Neural cell (in vitro differentiated cells): ENCODE measurements at regions not wholly inside any gene's neighbourhood (a gene's known extent, or its start where the extent isn't known, plus 50 kb on each side); places are given as distances from the start of the nearest gene placed in this dataset.

Source experiments
- H2AFZ ChIP-seq: fragments of 200-600, 300-800 bp; sonication (generic), shearing (Covaris generic); 2 replicates; pipeline ENCODE4 v1.6.0; 2014; ENCODE audit warnings: low read depth, mild to moderate bottlenecking, antibody characterized with exemption, low read length, moderate library complexity
- H3F3A ChIP-seq: fragments of 200-600 bp; shearing (Covaris generic); 2 replicates; pipeline ENCODE4 v1.6.1; 2016; ENCODE audit warnings: mild to moderate bottlenecking, moderate library complexity, mixed read lengths, antibody characterized with exemption, low read length; ENCODE audit not compliant: insufficient read depth, poor library complexity, severe bottlenecking
- H3K27ac ChIP-seq: fragments of 200-600, 300-800 bp; sonication (generic), shearing (Covaris generic); 2 replicates; pipeline ENCODE4 v1.5.1; 2014; ENCODE audit warnings: mild to moderate bottlenecking, low read length, moderate library complexity
- H3K27me3 ChIP-seq: fragments of 300-800, 200-600 bp; sonication (generic), shearing (Covaris generic); 2 replicates; pipeline ENCODE4 v1.6.0; 2014; ENCODE audit warnings: mild to moderate bottlenecking, low read depth, low read length, moderate library complexity; ENCODE audit not compliant: insufficient read depth
- H3K36me3 ChIP-seq: fragments of 300-800, 200-600 bp; sonication (generic), shearing (Covaris generic); 2 replicates; pipeline ENCODE4 v1.5.1; 2014; ENCODE audit warnings: mild to moderate bottlenecking, antibody characterized with exemption, low read length, moderate library complexity; ENCODE audit not compliant: insufficient read depth
- H3K4me2 ChIP-seq: fragments of 300-800, 200-600 bp; sonication (generic), shearing (Covaris generic); 2 replicates; pipeline ENCODE4 v1.6.0; 2014; ENCODE audit warnings: mild to moderate bottlenecking, low read length
- H3K4me3 ChIP-seq: fragments of 300-800, 200-600 bp; sonication (generic), shearing (Covaris generic); 2 replicates; pipeline ENCODE4 v1.5.1; 2014; ENCODE audit warnings: mild to moderate bottlenecking, low read length, moderate library complexity
- H3K79me2 ChIP-seq: fragments of 200-600 bp; shearing (Covaris generic); replicated peaks from 2 replicates; pipeline ENCODE4 v1.6.0; 2014; ENCODE audit warnings: mild to moderate bottlenecking, low read length, moderate library complexity; ENCODE audit not compliant: insufficient read depth
- H3K9ac ChIP-seq: fragments of 300-800, 200-600 bp; sonication (generic), shearing (Covaris generic); 2 replicates; pipeline ENCODE4 v1.6.1; 2016; ENCODE audit warnings: mild to moderate bottlenecking, low read length, mixed read lengths
- H3K9me2 ChIP-seq: fragments of 200-600 bp; shearing (Covaris generic); 2 replicates; pipeline ENCODE4 v1.6.1; 2016; ENCODE audit warnings: mild to moderate bottlenecking, low read length, mixed read lengths; ENCODE audit not compliant: insufficient read depth
- H3K9me3 ChIP-seq: fragments of 200-600, 300-800 bp; sonication (generic), shearing (Covaris generic); 2 replicates; pipeline ENCODE4 v1.6.1; 2016; ENCODE audit warnings: mild to moderate bottlenecking, mixed run types, low read length, moderate library complexity, mixed read lengths
- H4K20me1 ChIP-seq: fragments of 200-600 bp; shearing (Covaris generic); 2 replicates; pipeline ENCODE4 v1.6.1; 2016; ENCODE audit warnings: mild to moderate bottlenecking, mixed run types; ENCODE audit not compliant: insufficient read depth
- EP300 ChIP-seq: fragments of 450-650 bp; conservative IDR thresholded peaks from 2 replicates; pipeline ENCODE4 v1.6.1; 2014; ENCODE audit warnings: antibody characterized with exemption, mild to moderate bottlenecking, moderate library complexity; ENCODE audit not compliant: poor library complexity, severe bottlenecking
- EZH2 ChIP-seq: fragments of 200-600, 300-800 bp; shearing (Covaris generic), sonication (generic); IDR thresholded peaks from 2 replicates; pipeline ENCODE4 v1.6.1; 2014; ENCODE audit warnings: antibody characterized with exemption, low read length, borderline replicate concordance, mild to moderate bottlenecking; ENCODE audit not compliant: insufficient read depth, poor library complexity, severe bottlenecking
- MXI1 ChIP-seq: fragments of 450-650 bp; conservative IDR thresholded peaks from 2 replicates; pipeline ENCODE4 v1.6.1; 2014; ENCODE audit warnings: antibody characterized with exemption, mild to moderate bottlenecking; ENCODE audit not compliant: poor library complexity, severe bottlenecking
- POLR2AphosphoS5 ChIP-seq: IDR thresholded peaks from 2 replicates; pipeline ENCODE4 v1.6.1; 2012
- RAD21 ChIP-seq: fragments of 450-650 bp; conservative IDR thresholded peaks from 2 replicates; pipeline ENCODE4 v1.6.1; 2014; ENCODE audit warnings: antibody characterized with exemption, mild to moderate bottlenecking, moderate library complexity
- REST ChIP-seq: IDR thresholded peaks from 2 replicates; pipeline ENCODE4 v1.6.1; 2012; ENCODE audit warnings: borderline replicate concordance
- SMC3 ChIP-seq: fragments of 450-650 bp; conservative IDR thresholded peaks from 2 replicates; pipeline ENCODE4 v1.6.1; 2014; ENCODE audit warnings: antibody characterized with exemption, mild to moderate bottlenecking, moderate library complexity; ENCODE audit not compliant: poor library complexity
- TAF1 ChIP-seq: IDR thresholded peaks from 2 replicates; pipeline ENCODE4 v1.6.1; 2012; ENCODE audit warnings: low read depth
- TF ChIP-seq, protein P1 (sequence below): fragments of 450-650 bp; IDR thresholded peaks from 2 replicates; pipeline ENCODE4 v1.5.1; 2014; ENCODE audit warnings: antibody characterized with exemption, mild to moderate bottlenecking, moderate library complexity; ENCODE audit not compliant: poor library complexity, severe bottlenecking

DNA sequence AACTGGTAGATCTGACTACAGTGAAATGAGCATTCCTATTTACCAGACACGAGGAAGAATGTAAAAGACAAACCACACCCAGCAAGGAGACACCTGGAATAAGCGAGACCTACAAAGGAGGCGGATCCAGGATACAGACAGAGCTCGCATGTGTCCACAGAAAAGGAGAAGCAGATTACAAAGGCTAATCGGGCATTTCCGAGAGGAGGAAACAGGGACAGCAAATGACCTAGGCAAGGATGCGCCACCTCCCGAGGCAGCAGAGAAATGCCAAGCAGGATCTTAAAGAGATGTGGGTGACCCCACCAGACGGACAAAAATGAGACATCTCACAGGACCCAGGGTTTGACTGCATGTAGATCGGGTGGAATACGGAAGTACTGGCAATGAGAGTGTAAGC, 63.2 kb upstream of the IQSEC1 start:
- Histone ChIP-seq H3K9me3 (no peaks in the 10 kb centered on the region), H3K4me3 (no peak overlapping the region), H3K36me3 (no peaks in the 10 kb centered on the region), H2AFZ (no peak overlapping the region), H3K27me3 (no peaks in the 10 kb centered on the region), H4K20me1 (no peaks in the 10 kb centered on the region), H3K9me2 (no peaks in the 10 kb centered on the region), H3K4me2 (no peak overlapping the region), H3K9ac (no peak overlapping the region), H3F3A (no peaks in the 10 kb centered on the region), H3K79me2 (no peaks in the 10 kb centered on the region), H3K27ac (no peak overlapping the region)
- TF ChIP-seq TAF1: no peak
- TF ChIP-seq MXI1: no peak
- no peak for TF ChIP-seq POLR2AphosphoS5
- no peak for TF ChIP-seq SMC3
- TF ChIP-seq, protein P1, sequence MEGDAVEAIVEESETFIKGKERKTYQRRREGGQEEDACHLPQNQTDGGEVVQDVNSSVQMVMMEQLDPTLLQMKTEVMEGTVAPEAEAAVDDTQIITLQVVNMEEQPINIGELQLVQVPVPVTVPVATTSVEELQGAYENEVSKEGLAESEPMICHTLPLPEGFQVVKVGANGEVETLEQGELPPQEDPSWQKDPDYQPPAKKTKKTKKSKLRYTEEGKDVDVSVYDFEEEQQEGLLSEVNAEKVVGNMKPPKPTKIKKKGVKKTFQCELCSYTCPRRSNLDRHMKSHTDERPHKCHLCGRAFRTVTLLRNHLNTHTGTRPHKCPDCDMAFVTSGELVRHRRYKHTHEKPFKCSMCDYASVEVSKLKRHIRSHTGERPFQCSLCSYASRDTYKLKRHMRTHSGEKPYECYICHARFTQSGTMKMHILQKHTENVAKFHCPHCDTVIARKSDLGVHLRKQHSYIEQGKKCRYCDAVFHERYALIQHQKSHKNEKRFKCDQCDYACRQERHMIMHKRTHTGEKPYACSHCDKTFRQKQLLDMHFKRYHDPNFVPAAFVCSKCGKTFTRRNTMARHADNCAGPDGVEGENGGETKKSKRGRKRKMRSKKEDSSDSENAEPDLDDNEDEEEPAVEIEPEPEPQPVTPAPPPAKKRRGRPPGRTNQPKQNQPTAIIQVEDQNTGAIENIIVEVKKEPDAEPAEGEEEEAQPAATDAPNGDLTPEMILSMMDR: no peak
- no peak for TF ChIP-seq EZH2
- no peak for TF ChIP-seq REST
- no peak for TF ChIP-seq EP300
- no peak for TF ChIP-seq RAD21

GRCh38 chr3:13135811-13136321, 62.6 kb upstream of the IQSEC1 start:
- no peak overlapping the region for H3K27ac ChIP-seq
- no peak for TF ChIP-seq TAF1
- TF ChIP-seq EZH2: no peak
- TF ChIP-seq REST: no peak
- no peak for TF ChIP-seq RAD21
- TF ChIP-seq, protein P1: no peak
- no peak for TF ChIP-seq POLR2AphosphoS5
- TF ChIP-seq EP300: no peak
- H3K9me3 ChIP-seq: no peaks in the 10 kb centered on the region
- no peaks in the 10 kb centered on the region for H3K9me2 ChIP-seq
- H4K20me1 ChIP-seq: no peaks in the 10 kb centered on the region
- H3K4me2 ChIP-seq: no peak overlapping the region
- H3K27me3 ChIP-seq: no peaks in the 10 kb centered on the region
- no peaks in the 10 kb centered on the region for H3F3A ChIP-seq
- no peak overlapping the region for H3K9ac ChIP-seq
- no peaks in the 10 kb centered on the region for H3K79me2 ChIP-seq
- H3K36me3 ChIP-seq: no peaks in the 10 kb centered on the region
- H3K4me3 ChIP-seq: no peak overlapping the region
- no peak overlapping the region for H2AFZ ChIP-seq
